ENCODE measurements at regions not wholly inside any gene's neighbourhood (a gene's known extent, or its start where the extent isn't known, plus 50 kb on each side); places are given as distances from the start of the nearest gene placed in this dataset.

- no peak for DNase-seq (ENCODE audit: low read depth)
- H3K4me3 ChIP-seq (ENCODE audit: low read depth, low read length), result no peak overlapping the region
- TF ChIP-seq CTCF (IDR thresholded peaks at IDR 0.05; ENCODE audit: low read depth, low read length) (no peak), MAX (IDR thresholded peaks at IDR 0.05; ENCODE audit: low read depth, low read length) (no peak), POLR2A (IDR thresholded peaks at IDR 0.05; ENCODE audit: extremely low read depth, insufficient read length) (no peak)
Observed at GRCh38 chr3:18862077-18862476, 286.2 kb upstream of the KCNH8 start.

- DNase-seq (ENCODE audit: low read depth), result no peak
- no peak overlapping the region for H3K4me3 ChIP-seq (ENCODE audit: low read depth, low read length)
- TF ChIP-seq MAX (IDR thresholded peaks at IDR 0.05; ENCODE audit: low read depth, low read length), result no peak
- no peak for TF ChIP-seq MYC (IDR thresholded peaks at IDR 0.05; ENCODE audit: low read depth, low read length)
- TF ChIP-seq CTCF (IDR thresholded peaks at IDR 0.05; ENCODE audit: low read depth, low read length), result no peak
- TF ChIP-seq POLR2A (IDR thresholded peaks at IDR 0.05; ENCODE audit: extremely low read depth, insufficient read length), result no peak
Observed at GRCh38 chr3:18861137-18861536, 287.2 kb upstream of the KCNH8 start.

- DNase-seq (ENCODE audit: low read depth), result no peak
- H3K4me3 ChIP-seq (ENCODE audit: low read depth, low read length), result no peak overlapping the region
- no peak for TF ChIP-seq CTCF (IDR thresholded peaks at IDR 0.05; ENCODE audit: low read depth, low read length)
- no peak for TF ChIP-seq MYC (IDR thresholded peaks at IDR 0.05; ENCODE audit: low read depth, low read length)
- TF ChIP-seq MAX (IDR thresholded peaks at IDR 0.05; ENCODE audit: low read depth, low read length), result no peak
- TF ChIP-seq POLR2A (IDR thresholded peaks at IDR 0.05; ENCODE audit: extremely low read depth, insufficient read length), result no peak
Observed at GRCh38 chr3:18853269-18853668, 295.0 kb upstream of the KCNH8 start.

- TF ChIP-seq CTCF (IDR thresholded peaks at IDR 0.05; ENCODE audit: low read depth, low read length) (peak; percentile 7), MAX (IDR thresholded peaks at IDR 0.05; ENCODE audit: low read depth, low read length) (no peak)
- peak; percentile 12 for DNase-seq (ENCODE audit: low read depth)
- H3K4me3 ChIP-seq (ENCODE audit: low read depth, low read length), result no peak overlapping the region
Observed at GRCh38 chr3:18847583-18848197, 300.6 kb upstream of the KCNH8 start.

GRCh38 chr3:18843983-18844382 is 304.3 kb upstream of the KCNH8 start:
- no peak for DNase-seq (ENCODE audit: low read depth)
- no peak overlapping the region for H3K4me3 ChIP-seq (ENCODE audit: low read depth, low read length)
- TF ChIP-seq POLR2A (IDR thresholded peaks at IDR 0.05; ENCODE audit: extremely low read depth, insufficient read length) (no peak), MAX (IDR thresholded peaks at IDR 0.05; ENCODE audit: low read depth, low read length) (no peak), MYC (IDR thresholded peaks at IDR 0.05; ENCODE audit: low read depth, low read length) (no peak)

GRCh38 chr3:18843188-18843587 is 305.1 kb upstream of the KCNH8 start:
- TF ChIP-seq CTCF (IDR thresholded peaks at IDR 0.05; ENCODE audit: low read depth, low read length) (no peak), POLR2A (IDR thresholded peaks at IDR 0.05; ENCODE audit: extremely low read depth, insufficient read length) (no peak), MYC (IDR thresholded peaks at IDR 0.05; ENCODE audit: low read depth, low read length) (no peak), MAX (IDR thresholded peaks at IDR 0.05; ENCODE audit: low read depth, low read length) (no peak)
- no peak for DNase-seq (ENCODE audit: low read depth)
- no peak overlapping the region for H3K4me3 ChIP-seq (ENCODE audit: low read depth, low read length)

All from NB4 (cell line).